ENCODE measurements at regions not wholly inside any gene's neighbourhood (a gene's known extent, or its start where the extent isn't known, plus 50 kb on each side); places are given as distances from the start of the nearest gene placed in this dataset.

- no peaks in the 10 kb centered on the region for H3K27me3 ChIP-seq (ENCODE audit: insufficient read depth, low read length, poor library complexity, severe bottlenecking)
- no peaks in the 10 kb centered on the region for H3K79me2 ChIP-seq (ENCODE audit: insufficient read depth, low read length)
- H3F3A ChIP-seq (ENCODE audit: low read depth): peaks cover 9% of the 10 kb centered on the region; the same call in 1 of the 2 replicates
- H2AFZ ChIP-seq (ENCODE audit: low read length): no peak overlapping the region
- TF ChIP-seq CTCF (conservative IDR thresholded peaks at IDR 0.05; ENCODE audit: low read length) (no peak), EZH2phosphoT487 (IDR thresholded peaks at IDR 0.05; ENCODE audit: borderline replicate concordance) (no peak)
- no peak overlapping the region for H3K9ac ChIP-seq (ENCODE audit: low read depth, low read length, poor library complexity, severe bottlenecking)
- no peak overlapping the region for H3K4me3 ChIP-seq (ENCODE audit: low read length, poor library complexity, severe bottlenecking)
- no peak overlapping the region for H3K4me2 ChIP-seq (ENCODE audit: low read depth, low read length, poor library complexity, severe bottlenecking)
- H3K4me1 ChIP-seq (ENCODE audit: insufficient read depth, low read length, poor library complexity, severe bottlenecking): peaks cover 78% of the 10 kb centered on the region
- no peaks in the 10 kb centered on the region for H3K9me3 ChIP-seq (ENCODE audit: insufficient read depth, low read depth, low read length)
- H3K36me3 ChIP-seq (ENCODE audit: insufficient read depth, low read length): no peaks in the 10 kb centered on the region
- no peaks in the 10 kb centered on the region for H3K9me2 ChIP-seq (replicated peaks; ENCODE audit: low read depth, low read length)
- no peaks in the 10 kb centered on the region for H4K20me1 ChIP-seq (ENCODE audit: insufficient read depth, low read length, poor library complexity, severe bottlenecking)
These were observed 181.2 kb downstream of the ANAPC1 start for GRCh38 chr2:111702804-111703196.

GRCh38 chr2:111703759-111704158 is 180.2 kb downstream of the ANAPC1 start:
- Histone ChIP-seq H2AFZ (ENCODE audit: low read length) (no peak overlapping the region), H3K79me2 (ENCODE audit: insufficient read depth, low read length) (no peaks in the 10 kb centered on the region), H3K4me1 (ENCODE audit: insufficient read depth, low read length, poor library complexity, severe bottlenecking) (peaks cover 69% of the 10 kb centered on the region), H3K36me3 (ENCODE audit: insufficient read depth, low read length) (no peaks in the 10 kb centered on the region), H3K4me2 (ENCODE audit: low read depth, low read length, poor library complexity, severe bottlenecking) (peak overlapping the region; percentile 2), H3F3A (ENCODE audit: low read depth) (peaks cover 9% of the 10 kb centered on the region; the same call in 1 of the 2 replicates), H3K9ac (ENCODE audit: low read depth, low read length, poor library complexity, severe bottlenecking) (peak overlapping the region; percentile 20), H4K20me1 (ENCODE audit: insufficient read depth, low read length, poor library complexity, severe bottlenecking) (no peaks in the 10 kb centered on the region), H3K9me3 (ENCODE audit: insufficient read depth, low read depth, low read length) (no peaks in the 10 kb centered on the region), H3K4me3 (ENCODE audit: low read length, poor library complexity, severe bottlenecking) (no peak overlapping the region), H3K9me2 (replicated peaks; ENCODE audit: low read depth, low read length) (no peaks in the 10 kb centered on the region), H3K27me3 (ENCODE audit: insufficient read depth, low read length, poor library complexity, severe bottlenecking) (no peaks in the 10 kb centered on the region)
- TF ChIP-seq CTCF (conservative IDR thresholded peaks at IDR 0.05; ENCODE audit: low read length): no peak
- TF ChIP-seq EZH2phosphoT487 (IDR thresholded peaks at IDR 0.05; ENCODE audit: borderline replicate concordance): no peak

DNA sequence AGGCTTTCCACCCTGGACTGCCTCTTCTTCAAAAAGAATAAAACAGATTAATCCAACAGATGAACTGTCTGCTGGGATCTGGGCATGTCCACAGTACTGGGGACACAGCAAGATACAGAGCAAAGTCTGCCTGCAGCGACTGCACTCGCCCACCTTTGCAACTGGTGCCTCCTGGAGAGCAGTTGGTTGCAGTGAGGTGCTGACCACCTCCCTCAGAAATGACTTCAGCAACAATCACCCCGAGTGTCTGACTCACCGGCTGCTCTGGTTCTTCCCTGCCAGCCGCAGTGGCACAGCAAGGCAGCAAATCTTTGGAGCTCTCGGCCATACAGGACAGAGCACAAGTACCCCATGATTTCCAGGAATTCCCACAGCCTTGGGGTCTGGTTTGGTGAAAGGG is 179.7 kb downstream of the ANAPC1 start:
- Histone ChIP-seq H3K4me3 (ENCODE audit: low read length, poor library complexity, severe bottlenecking) (no peak overlapping the region), H3F3A (ENCODE audit: low read depth) (peaks cover 9% of the 10 kb centered on the region; the same call in 1 of the 2 replicates), H4K20me1 (ENCODE audit: insufficient read depth, low read length, poor library complexity, severe bottlenecking) (no peaks in the 10 kb centered on the region), H3K4me1 (ENCODE audit: insufficient read depth, low read length, poor library complexity, severe bottlenecking) (peaks cover 65% of the 10 kb centered on the region), H3K9ac (ENCODE audit: low read depth, low read length, poor library complexity, severe bottlenecking) (peak overlapping the region; percentile 20), H3K27me3 (ENCODE audit: insufficient read depth, low read length, poor library complexity, severe bottlenecking) (no peaks in the 10 kb centered on the region), H3K4me2 (ENCODE audit: low read depth, low read length, poor library complexity, severe bottlenecking) (peak overlapping the region; percentile 2), H3K79me2 (ENCODE audit: insufficient read depth, low read length) (no peaks in the 10 kb centered on the region), H3K9me2 (replicated peaks; ENCODE audit: low read depth, low read length) (no peaks in the 10 kb centered on the region), H3K9me3 (ENCODE audit: insufficient read depth, low read depth, low read length) (no peaks in the 10 kb centered on the region), H3K36me3 (ENCODE audit: insufficient read depth, low read length) (no peaks in the 10 kb centered on the region), H2AFZ (ENCODE audit: low read length) (no peak overlapping the region)
- TF ChIP-seq CTCF (conservative IDR thresholded peaks at IDR 0.05; ENCODE audit: low read length) (no peak), EZH2phosphoT487 (IDR thresholded peaks at IDR 0.05; ENCODE audit: borderline replicate concordance) (no peak)
